ENCODE measurements at regions not wholly inside any gene's neighbourhood (a gene's known extent, or its start where the extent isn't known, plus 50 kb on each side); places are given as distances from the start of the nearest gene placed in this dataset.

- no peaks in the 10 kb centered on the region for H3K36me3 ChIP-seq (ENCODE audit: control insufficient read depth in 1 of 2, insufficient read depth in 2 of 2, low read length in 2 of 2)
- CTCF ChIA-PET: no interaction called here
- RAD21 ChIA-PET (ENCODE audit: low non-redundant PET in 1 of 2, low total read pairs in 2 of 2, uncharacterized antibody in 2 of 2, unreplicated experiment in 2 of 2): no interaction called here
- no peaks in the 10 kb centered on the region for H4K20me1 ChIP-seq (ENCODE audit: insufficient read depth)
- no peaks in the 10 kb centered on the region for H3K79me2 ChIP-seq (ENCODE audit: insufficient read depth, low read length)
- intact Hi-C loops (cut with micrococcal nuclease): no loop called here
- DNase-seq (ENCODE audit: low read depth, low spot score) (no peak), ATAC-seq (no peak)
- no peak overlapping the region for H3K4me2 ChIP-seq (ENCODE audit: low read length)
- no peaks in the 10 kb centered on the region for H3K4me1 ChIP-seq (ENCODE audit: control insufficient read depth in 1 of 2, insufficient read depth in 2 of 2, low read length in 2 of 2)
- BruUV-seq (replicated peaks): no TSS peak
- no peak overlapping the region for H3K27ac ChIP-seq (ENCODE audit: low read depth, low read length)
- POLR2A ChIA-PET: no interaction called here
- H2AFZ ChIP-seq (ENCODE audit: low read depth, low read length, poor library complexity, severe bottlenecking): no peak overlapping the region
- H3K9me2 ChIP-seq (ENCODE audit: insufficient read depth): no peaks in the 10 kb centered on the region
- no peaks in the 10 kb centered on the region for H3K9me3 ChIP-seq (ENCODE audit: control insufficient read depth in 1 of 2, insufficient read depth in 1 of 2, low read depth in 1 of 2, low read length in 2 of 2)
- no peak overlapping the region for H3K4me3 ChIP-seq (replicated peaks in 1 of 2; ENCODE audit: low read depth in 1 of 2, low read length in 2 of 2)
- no peak overlapping the region for H3K9ac ChIP-seq (ENCODE audit: low read length)
- no peaks in the 10 kb centered on the region for H3K27me3 ChIP-seq (ENCODE audit: insufficient read depth, low read length)
- TF ChIP-seq CBX3 (IDR thresholded peaks at IDR 0.05; ENCODE audit: low read depth) (no peak), RAD21 (IDR thresholded peaks at IDR 0.05; ENCODE audit: low read depth) (no peak), POLR2AphosphoS5 (IDR thresholded peaks at IDR 0.05; ENCODE audit: low read depth, low read length) (no peak), EGR1 (IDR thresholded peaks at IDR 0.05; ENCODE audit: low read depth) (no peak), EZH2phosphoT487 (IDR thresholded peaks at IDR 0.05; ENCODE audit: borderline replicate concordance) (no peak)
These were observed 391.4 kb downstream of the NNT start for GRCh38 chr5:43994352-43994708.

GRCh38 chr5:43993634-43994351 is 390.8 kb downstream of the NNT start:
- TF ChIP-seq CTCF (IDR thresholded peaks at IDR 0.05 in 2 of 3, conservative IDR thresholded peaks at IDR 0.05 in 1 of 3; ENCODE audit: borderline replicate concordance in 1 of 3, insufficient read depth in 1 of 3, low read depth in 2 of 3, low read length in 2 of 3) (no peak), EZH2phosphoT487 (IDR thresholded peaks at IDR 0.05; ENCODE audit: borderline replicate concordance) (no peak), POLR2A (IDR thresholded peaks at IDR 0.05; ENCODE audit: borderline replicate concordance, extremely low read depth, insufficient read depth, insufficient read length) (no peak), ATF3 (IDR thresholded peaks at IDR 0.05) (no peak), FOSL1 (IDR thresholded peaks at IDR 0.05; ENCODE audit: low read depth) (no peak), SRF (IDR thresholded peaks at IDR 0.05; ENCODE audit: low read depth) (no peak), JUND (IDR thresholded peaks at IDR 0.05) (no peak), ZBTB33 (IDR thresholded peaks at IDR 0.05; ENCODE audit: extremely low read depth, insufficient replicate concordance, low read length) (no peak), ZFX (IDR thresholded peaks at IDR 0.05) (no peak), TCF7L2 (IDR thresholded peaks at IDR 0.05; ENCODE audit: borderline replicate concordance, extremely low read depth, insufficient read depth, insufficient read length) (no peak), ZNF274 (IDR thresholded peaks at IDR 0.05; ENCODE audit: low read depth, low read length) (no peak), YY1 (IDR thresholded peaks at IDR 0.05; ENCODE audit: extremely low read depth, insufficient replicate concordance, low read depth, low read length) (no peak), CBX3 (IDR thresholded peaks at IDR 0.05; ENCODE audit: low read depth) (no peak)
- H3K36me3 ChIP-seq (ENCODE audit: control insufficient read depth in 1 of 2, insufficient read depth in 2 of 2, low read length in 2 of 2): no peaks in the 10 kb centered on the region
- no peaks in the 10 kb centered on the region for H3K9me2 ChIP-seq (ENCODE audit: insufficient read depth)
- no peaks in the 10 kb centered on the region for H3K79me2 ChIP-seq (ENCODE audit: insufficient read depth, low read length)
- intact Hi-C loops (cut with micrococcal nuclease): no loop called here
- no peaks in the 10 kb centered on the region for H3K4me1 ChIP-seq (ENCODE audit: control insufficient read depth in 1 of 2, insufficient read depth in 2 of 2, low read length in 2 of 2)
- no peaks in the 10 kb centered on the region for H3K9me3 ChIP-seq (ENCODE audit: control insufficient read depth in 1 of 2, insufficient read depth in 1 of 2, low read depth in 1 of 2, low read length in 2 of 2)
- DNase-seq (ENCODE audit: low read depth, low spot score): no peak
- POLR2A ChIA-PET: no interaction called here
- no peak for ATAC-seq
- H3K4me2 ChIP-seq (ENCODE audit: low read length): no peak overlapping the region
- no peaks in the 10 kb centered on the region for H4K20me1 ChIP-seq (ENCODE audit: insufficient read depth)
- no peak overlapping the region for H3K27ac ChIP-seq (ENCODE audit: low read depth, low read length)
- no peak overlapping the region for H3K4me3 ChIP-seq (replicated peaks in 1 of 2; ENCODE audit: low read depth in 1 of 2, low read length in 2 of 2)
- BruUV-seq (replicated peaks): no TSS peak
- no peak overlapping the region for H2AFZ ChIP-seq (ENCODE audit: low read depth, low read length, poor library complexity, severe bottlenecking)
- RAD21 ChIA-PET (ENCODE audit: low non-redundant PET in 1 of 2, low total read pairs in 2 of 2, uncharacterized antibody in 2 of 2, unreplicated experiment in 2 of 2): no interaction called here
- no peak overlapping the region for H3K9ac ChIP-seq (ENCODE audit: low read length)
- CTCF ChIA-PET: no interaction called here
- no peaks in the 10 kb centered on the region for H3K27me3 ChIP-seq (ENCODE audit: insufficient read depth, low read length)
